HCT116 (cell line): ENCODE measurements at regions not wholly inside any gene's neighbourhood (a gene's known extent, or its start where the extent isn't known, plus 50 kb on each side); places are given as distances from the start of the nearest gene placed in this dataset.

Experiments
- ELF1 ChIP-seq: IDR thresholded peaks from 2 replicates; pipeline ENCODE4 v1.6.1; 2012; ENCODE audit warnings: low read depth, borderline replicate concordance
- EZH2 ChIP-seq: fragments of 200-600 bp; sonication (generic); IDR thresholded peaks from 2 replicates; pipeline ENCODE4 v1.6.1; 2017; ENCODE audit warnings: antibody characterized with exemption, mixed run types
- JUND ChIP-seq: IDR thresholded peaks from 2 replicates; pipeline ENCODE4 v1.6.1; 2012
- POLR2AphosphoS5 ChIP-seq: IDR thresholded peaks from 2 replicates; pipeline ENCODE4 v1.6.1; 2011; ENCODE audit warnings: mild to moderate bottlenecking, low read depth, low read length, moderate library complexity
- RAD21 ChIP-seq: IDR thresholded peaks from 2 replicates; pipeline ENCODE4 v1.6.1; 2012; ENCODE audit warnings: low read depth, mild to moderate bottlenecking
- SRF ChIP-seq: IDR thresholded peaks from 2 replicates; pipeline ENCODE4 v1.6.1; 2012; ENCODE audit warnings: low read depth
- YY1 ChIP-seq: IDR thresholded peaks from 2 replicates; pipeline ENCODE4 v1.6.1; 2011; ENCODE audit warnings: low read length, low read depth, moderate library complexity, mild to moderate bottlenecking; ENCODE audit not compliant: insufficient replicate concordance; ENCODE audit errors: extremely low read depth
- ZFX ChIP-seq: fragments of 450-650 bp; IDR thresholded peaks from 2 replicates; pipeline ENCODE4 v1.6.1; 2017
- TF ChIP-seq, protein P1 (sequence below): IDR thresholded peaks from 2 replicates; pipeline ENCODE4 v1.6.1; 2012
- TF ChIP-seq, protein P2 (sequence below), 3 experiments: fragments of 200-600 bp in 1 of 3; sonication (generic) in 1 of 3; IDR thresholded peaks in 2 of 3; conservative IDR thresholded peaks in 1 of 3; 2 replicates each; pipeline ENCODE4 v1.5.1; 2012 to 2017; ENCODE audit warnings: low read depth in 2 of 3, low read length in 2 of 3, antibody characterized with exemption in 1 of 3, borderline replicate concordance in 1 of 3, control low read depth in 1 of 3, mild to moderate bottlenecking in 1 of 3, mixed read lengths in 1 of 3, mixed run types in 1 of 3, moderate library complexity in 1 of 3; ENCODE audit not compliant: insufficient read depth in 1 of 3
- TF ChIP-seq, protein P3 (sequence below): IDR thresholded peaks from 2 replicates; pipeline ENCODE4 v1.6.1; 2011; ENCODE audit warnings: mild to moderate bottlenecking, low read length, moderate library complexity; ENCODE audit not compliant: insufficient replicate concordance; ENCODE audit errors: extremely low read depth

DNA sequence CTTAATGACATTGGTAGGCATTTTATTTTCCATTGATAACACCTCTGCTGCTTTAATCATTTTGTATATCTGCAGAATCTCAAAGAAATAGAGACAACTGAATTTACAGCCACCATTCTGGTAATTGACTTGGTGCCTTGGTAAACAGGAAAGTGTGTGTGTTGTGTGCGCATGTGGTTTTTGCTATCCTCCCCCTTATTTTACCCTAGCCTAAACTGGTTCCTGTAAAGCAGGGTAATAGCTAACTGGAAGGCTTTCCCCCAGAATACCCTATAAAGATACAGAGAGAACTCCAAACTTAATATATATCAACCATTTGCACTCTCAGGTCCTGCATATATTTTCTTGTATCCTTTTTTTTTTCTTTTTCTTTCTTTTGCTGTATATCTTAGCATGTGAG is 149.5 kb upstream of the ADGRL4 start:
- TF ChIP-seq, protein P1, sequence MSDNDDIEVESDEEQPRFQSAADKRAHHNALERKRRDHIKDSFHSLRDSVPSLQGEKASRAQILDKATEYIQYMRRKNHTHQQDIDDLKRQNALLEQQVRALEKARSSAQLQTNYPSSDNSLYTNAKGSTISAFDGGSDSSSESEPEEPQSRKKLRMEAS, result no peak
- TF ChIP-seq, protein P2, sequence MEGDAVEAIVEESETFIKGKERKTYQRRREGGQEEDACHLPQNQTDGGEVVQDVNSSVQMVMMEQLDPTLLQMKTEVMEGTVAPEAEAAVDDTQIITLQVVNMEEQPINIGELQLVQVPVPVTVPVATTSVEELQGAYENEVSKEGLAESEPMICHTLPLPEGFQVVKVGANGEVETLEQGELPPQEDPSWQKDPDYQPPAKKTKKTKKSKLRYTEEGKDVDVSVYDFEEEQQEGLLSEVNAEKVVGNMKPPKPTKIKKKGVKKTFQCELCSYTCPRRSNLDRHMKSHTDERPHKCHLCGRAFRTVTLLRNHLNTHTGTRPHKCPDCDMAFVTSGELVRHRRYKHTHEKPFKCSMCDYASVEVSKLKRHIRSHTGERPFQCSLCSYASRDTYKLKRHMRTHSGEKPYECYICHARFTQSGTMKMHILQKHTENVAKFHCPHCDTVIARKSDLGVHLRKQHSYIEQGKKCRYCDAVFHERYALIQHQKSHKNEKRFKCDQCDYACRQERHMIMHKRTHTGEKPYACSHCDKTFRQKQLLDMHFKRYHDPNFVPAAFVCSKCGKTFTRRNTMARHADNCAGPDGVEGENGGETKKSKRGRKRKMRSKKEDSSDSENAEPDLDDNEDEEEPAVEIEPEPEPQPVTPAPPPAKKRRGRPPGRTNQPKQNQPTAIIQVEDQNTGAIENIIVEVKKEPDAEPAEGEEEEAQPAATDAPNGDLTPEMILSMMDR (IDR thresholded peaks at IDR 0.05 in 2 of 3, conservative IDR thresholded peaks at IDR 0.05 in 1 of 3; ENCODE audit: borderline replicate concordance in 1 of 3, insufficient read depth in 1 of 3, low read depth in 2 of 3, low read length in 2 of 3), result no peak
- TF ChIP-seq SRF (no peak), EZH2 (no peak), YY1 (no peak), POLR2AphosphoS5 (no peak), ELF1 (no peak), JUND (no peak), RAD21 (no peak), ZFX (no peak)
- TF ChIP-seq, protein P3, sequence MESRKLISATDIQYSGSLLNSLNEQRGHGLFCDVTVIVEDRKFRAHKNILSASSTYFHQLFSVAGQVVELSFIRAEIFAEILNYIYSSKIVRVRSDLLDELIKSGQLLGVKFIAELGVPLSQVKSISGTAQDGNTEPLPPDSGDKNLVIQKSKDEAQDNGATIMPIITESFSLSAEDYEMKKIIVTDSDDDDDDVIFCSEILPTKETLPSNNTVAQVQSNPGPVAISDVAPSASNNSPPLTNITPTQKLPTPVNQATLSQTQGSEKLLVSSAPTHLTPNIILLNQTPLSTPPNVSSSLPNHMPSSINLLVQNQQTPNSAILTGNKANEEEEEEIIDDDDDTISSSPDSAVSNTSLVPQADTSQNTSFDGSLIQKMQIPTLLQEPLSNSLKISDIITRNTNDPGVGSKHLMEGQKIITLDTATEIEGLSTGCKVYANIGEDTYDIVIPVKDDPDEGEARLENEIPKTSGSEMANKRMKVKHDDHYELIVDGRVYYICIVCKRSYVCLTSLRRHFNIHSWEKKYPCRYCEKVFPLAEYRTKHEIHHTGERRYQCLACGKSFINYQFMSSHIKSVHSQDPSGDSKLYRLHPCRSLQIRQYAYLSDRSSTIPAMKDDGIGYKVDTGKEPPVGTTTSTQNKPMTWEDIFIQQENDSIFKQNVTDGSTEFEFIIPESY, result no peak
